K562 (cell line): ENCODE measurements at regions not wholly inside any gene's neighbourhood (a gene's known extent, or its start where the extent isn't known, plus 50 kb on each side); places are given as distances from the start of the nearest gene placed in this dataset.

ENCODE experiments used
- ATAC-seq: fragments of 200-7000 bp; cut with Tn5 transposase; 3 replicates; pipeline ENCODE4 v1.9.1; 2020; ENCODE audit warnings: moderate library complexity
- BruUV-seq: library from RNA; stranded (reverse); fragments of 400-500 nt; replicated peaks from 2 replicates; lab custom pipeline; 2021; lab: Mats Ljungman, UMichigan
- CTCF ChIA-PET: fragments of 300-600 bp; formaldehyde crosslinking; extraction: SDS; loops from one replicate; lab custom pipeline; 2021; ENCODE audit warnings: low intra/inter-chr PET ratio; lab: Yijun Ruan, JAX
- POLR2A ChIA-PET: fragments of 300-600, 350-650 bp; sonication (Branson Sonifier 250); formaldehyde crosslinking; extraction: SDS; loops from one replicate; lab custom pipeline; 2021; ENCODE audit warnings: antibody characterized with exemption, inconsistent platforms; lab: Yijun Ruan, JAX
- DNase-seq, 4 experiments: peaks; one replicate each; pipeline versions ENCODE4 v3.0.0 to v3.0.0-alpha.2; 2011 to 2018; ENCODE audit warnings: low spot score in 3 of 4, mixed read lengths in 3 of 4; ENCODE audit errors: extremely low read depth in 1 of 4
- FAIRE-seq: peaks from 2 replicates; lab custom pipeline; 2011; peaks lifted over from hg19 to GRCh38; lab: Jason Lieb, UNC
- H2AFZ ChIP-seq: 2 replicates; pipeline ENCODE4 v1.6.0; 2011; ENCODE audit warnings: low read depth, low read length, control low read depth, inconsistent platforms
- H3K27ac ChIP-seq: fragments of 200-600 bp; 3 replicates; pipeline ENCODE4 v1.8.0; 2011; ENCODE audit warnings: low read depth, mild to moderate bottlenecking, control low read depth, inconsistent platforms, low read length, moderate library complexity, mixed read lengths; ENCODE audit errors: extremely low read depth
- H3K27me3 ChIP-seq, 2 experiments: fragments of 300-600 bp in 1 of 2; 2 replicates in 1 of 2; 3 replicates in 1 of 2; pipeline versions ENCODE4 v1.6.0 to v1.8.0; 2011; ENCODE audit warnings: inconsistent platforms in 2 of 2, low read length in 2 of 2, mild to moderate bottlenecking in 1 of 2, mixed read lengths in 1 of 2, moderate library complexity in 1 of 2; ENCODE audit not compliant: control insufficient read depth in 2 of 2, insufficient read depth in 2 of 2
- H3K36me3 ChIP-seq: fragments of 300-600 bp; 3 replicates; pipeline ENCODE4 v1.8.0; 2011; ENCODE audit warnings: mild to moderate bottlenecking, low read length, inconsistent platforms; ENCODE audit not compliant: control insufficient read depth, insufficient read depth
- H3K4me1 ChIP-seq, 2 experiments: fragments of 200-600 bp in 1 of 2; replicated peaks in 1 of 2; 2 replicates in 1 of 2; 3 replicates in 1 of 2; pipeline versions ENCODE4 v1.5.1 to v1.8.0; 2011; ENCODE audit warnings: inconsistent platforms in 2 of 2, low read length in 2 of 2, mild to moderate bottlenecking in 1 of 2, mixed read lengths in 1 of 2, moderate library complexity in 1 of 2; ENCODE audit not compliant: control insufficient read depth in 2 of 2, insufficient read depth in 2 of 2
- H3K4me2 ChIP-seq: 2 replicates; pipeline ENCODE4 v1.6.1; 2011; ENCODE audit warnings: low read length, control low read depth, inconsistent platforms, mixed read lengths; ENCODE audit not compliant: insufficient read depth
- H3K4me3 ChIP-seq: fragments of 200-600 bp; sonication (generic), shearing (Covaris generic); 2 replicates; pipeline ENCODE4 v1.5.1; 2016; ENCODE audit warnings: control low read depth, inconsistent platforms
- H3K79me2 ChIP-seq: fragments of 200-600 bp; 3 replicates; pipeline ENCODE4 v1.8.0; 2011; ENCODE audit warnings: low read length, inconsistent platforms; ENCODE audit not compliant: control insufficient read depth, insufficient read depth
- H3K9ac ChIP-seq, 2 experiments: 2 replicates each; pipeline versions ENCODE4 v1.6.0 to v1.6.1; 2011; ENCODE audit warnings: low read depth in 2 of 2, low read length in 2 of 2, control low read depth in 1 of 2, inconsistent platforms in 1 of 2, mild to moderate bottlenecking in 1 of 2, mixed read lengths in 1 of 2; ENCODE audit not compliant: insufficient read depth in 1 of 2
- H3K9me1 ChIP-seq: one replicate; pipeline ENCODE4 v1.6.0; 2011; ENCODE audit warnings: inconsistent platforms, mild to moderate bottlenecking, low read length, moderate library complexity; ENCODE audit not compliant: control insufficient read depth, insufficient read depth
- H3K9me3 ChIP-seq: replicated peaks from 2 replicates; pipeline ENCODE4 v1.5.1; 2011; ENCODE audit warnings: low read depth, low read length, inconsistent platforms; ENCODE audit not compliant: control insufficient read depth, insufficient read depth
- H4K20me1 ChIP-seq: replicated peaks from 2 replicates; pipeline ENCODE4 v1.6.1; 2011; ENCODE audit warnings: low read length, inconsistent platforms, mixed read lengths; ENCODE audit not compliant: control insufficient read depth, insufficient read depth
- CBX8 ChIP-seq: fragments of 200-600 bp; sonication (generic); IDR thresholded peaks from 2 replicates; pipeline ENCODE4 v1.6.1; 2012; ENCODE audit warnings: borderline replicate concordance, mixed run types, low read depth, mild to moderate bottlenecking, moderate library complexity, mixed read lengths, low read length, control low read depth, inconsistent platforms; ENCODE audit not compliant: poor library complexity, severe bottlenecking; ENCODE audit errors: extremely low read depth
- MAFK ChIP-seq: IDR thresholded peaks from 2 replicates; pipeline ENCODE4 v1.6.1; 2011; ENCODE audit warnings: low read length, improper control_type of control experiment
- NR2C2 ChIP-seq, 2 experiments: fragments of 200-800 bp in 1 of 2; sonication (Bioruptor generic) in 1 of 2; sonication (generic) in 1 of 2; formaldehyde crosslinking in 1 of 2; IDR thresholded peaks; 2 replicates each; pipeline versions ENCODE4 v1.6.1 to v1.8.0; 2016 to 2022; ENCODE audit warnings: mild to moderate bottlenecking in 1 of 2, missing compliant biosample characterization in 1 of 2, missing genetic modification characterization in 1 of 2, missing genetic modification reagents in 1 of 2
- WGBS: fragments of 100-300 bp; shearing (Covaris generic); methylation state at CpG from one replicate; pipeline ENCODE4 v1.1.6; 2016; ENCODE audit warnings: low coverage, mixed read lengths; ENCODE audit not compliant: insufficient coverage; ENCODE audit errors: missing lambda C conversion rate; 5-methylcytosine and 5-hydroxymethylcytosine counted together
- in situ Hi-C: fragments of 300-500 bp; cut with MboI; formaldehyde crosslinking; loops from 4 replicates; pipeline ENCODE4 v1.15.0; 2018; ENCODE audit warnings: inconsistent platforms, mixed read lengths
- intact Hi-C: fragments of 100-400 bp; cut with micrococcal nuclease; formaldehyde crosslinking; loops from 2 replicates; pipeline ENCODE4 v1.14.2; 2022
- TF ChIP-seq, protein P1 (sequence below): fragments of 450-650 bp; IDR thresholded peaks from 2 replicates; pipeline ENCODE4 v1.6.1; 2016; ENCODE audit warnings: mild to moderate bottlenecking, moderate library complexity
- TF ChIP-seq, protein P2 (sequence below): fragments of 450-650 bp; formaldehyde crosslinking; conservative IDR thresholded peaks from 2 replicates; pipeline ENCODE4 v1.4.0; 2022; ENCODE audit warnings: mild to moderate bottlenecking, missing genetic modification characterization

DNA sequence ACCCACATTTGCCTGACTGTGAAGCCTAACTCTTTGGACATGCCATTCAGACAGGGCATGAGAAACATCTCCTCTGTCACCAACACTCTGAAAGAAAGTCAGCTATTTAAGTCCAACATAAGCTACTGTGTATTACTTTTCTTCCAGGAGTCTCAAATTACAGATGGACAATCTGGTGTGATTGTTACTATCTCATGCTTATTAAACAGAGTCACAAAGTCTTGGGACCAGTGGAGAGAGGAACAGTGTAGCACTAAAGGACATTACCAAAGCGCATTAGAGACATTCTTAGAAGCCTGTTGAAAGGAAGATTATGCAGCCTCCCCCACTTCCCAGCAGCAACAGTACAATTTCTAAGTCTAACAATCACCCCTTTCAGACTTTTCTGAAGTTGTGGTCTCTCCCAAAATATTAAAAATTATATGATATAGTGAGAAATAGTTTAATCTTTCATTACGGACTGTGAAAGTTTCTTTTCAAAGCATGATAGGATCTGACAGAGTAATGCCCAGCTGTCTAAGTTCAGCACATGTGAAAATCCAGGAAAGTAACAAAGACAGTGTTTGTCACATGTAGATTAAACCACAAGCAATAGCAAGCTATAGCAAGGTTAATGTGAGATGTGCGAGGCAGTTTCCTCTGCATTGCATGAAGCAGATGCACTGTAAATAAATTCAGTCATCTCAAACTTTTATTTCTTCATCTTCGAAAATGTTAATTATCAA, 280.9 kb upstream of the FZD8 start:
- FAIRE-seq (no peak), ATAC-seq (no peak), DNase-seq (no peak)
- no peaks in the 10 kb centered on the region for H3K4me1 ChIP-seq
- BruUV-seq: no TSS peak
- in situ Hi-C loops: no loop called here
- H3K4me2 ChIP-seq: no peak overlapping the region
- no peaks in the 10 kb centered on the region for H3K27me3 ChIP-seq
- H3K36me3 ChIP-seq: no peaks in the 10 kb centered on the region
- CTCF ChIA-PET: no interaction called here
- no peaks in the 10 kb centered on the region for H3K9me1 ChIP-seq
- H2AFZ ChIP-seq: no peak overlapping the region
- H3K27ac ChIP-seq: no peak overlapping the region
- 0% methylated on average over 4 of the region's 4 CpGs for WGBS
- H3K9ac ChIP-seq: no peak overlapping the region
- intact Hi-C loops: no loop called here
- no peaks in the 10 kb centered on the region for H3K9me3 ChIP-seq
- H3K4me3 ChIP-seq: no peak overlapping the region
- POLR2A ChIA-PET: interaction anchor here (0.6 kb wide), 1 partner anchor 32 kb away, joined by 3 read pairs; no protein-coding TSS in a partner anchor
- no peaks in the 10 kb centered on the region for H4K20me1 ChIP-seq
- no peaks in the 10 kb centered on the region for H3K79me2 ChIP-seq
- no peak for TF ChIP-seq NR2C2 (CRISPR knock-in tag; IDR thresholded peaks at IDR 0.05)
- no peak for TF ChIP-seq NR2C2 (tag; IDR thresholded peaks at IDR 0.05)
- TF ChIP-seq, protein P1, sequence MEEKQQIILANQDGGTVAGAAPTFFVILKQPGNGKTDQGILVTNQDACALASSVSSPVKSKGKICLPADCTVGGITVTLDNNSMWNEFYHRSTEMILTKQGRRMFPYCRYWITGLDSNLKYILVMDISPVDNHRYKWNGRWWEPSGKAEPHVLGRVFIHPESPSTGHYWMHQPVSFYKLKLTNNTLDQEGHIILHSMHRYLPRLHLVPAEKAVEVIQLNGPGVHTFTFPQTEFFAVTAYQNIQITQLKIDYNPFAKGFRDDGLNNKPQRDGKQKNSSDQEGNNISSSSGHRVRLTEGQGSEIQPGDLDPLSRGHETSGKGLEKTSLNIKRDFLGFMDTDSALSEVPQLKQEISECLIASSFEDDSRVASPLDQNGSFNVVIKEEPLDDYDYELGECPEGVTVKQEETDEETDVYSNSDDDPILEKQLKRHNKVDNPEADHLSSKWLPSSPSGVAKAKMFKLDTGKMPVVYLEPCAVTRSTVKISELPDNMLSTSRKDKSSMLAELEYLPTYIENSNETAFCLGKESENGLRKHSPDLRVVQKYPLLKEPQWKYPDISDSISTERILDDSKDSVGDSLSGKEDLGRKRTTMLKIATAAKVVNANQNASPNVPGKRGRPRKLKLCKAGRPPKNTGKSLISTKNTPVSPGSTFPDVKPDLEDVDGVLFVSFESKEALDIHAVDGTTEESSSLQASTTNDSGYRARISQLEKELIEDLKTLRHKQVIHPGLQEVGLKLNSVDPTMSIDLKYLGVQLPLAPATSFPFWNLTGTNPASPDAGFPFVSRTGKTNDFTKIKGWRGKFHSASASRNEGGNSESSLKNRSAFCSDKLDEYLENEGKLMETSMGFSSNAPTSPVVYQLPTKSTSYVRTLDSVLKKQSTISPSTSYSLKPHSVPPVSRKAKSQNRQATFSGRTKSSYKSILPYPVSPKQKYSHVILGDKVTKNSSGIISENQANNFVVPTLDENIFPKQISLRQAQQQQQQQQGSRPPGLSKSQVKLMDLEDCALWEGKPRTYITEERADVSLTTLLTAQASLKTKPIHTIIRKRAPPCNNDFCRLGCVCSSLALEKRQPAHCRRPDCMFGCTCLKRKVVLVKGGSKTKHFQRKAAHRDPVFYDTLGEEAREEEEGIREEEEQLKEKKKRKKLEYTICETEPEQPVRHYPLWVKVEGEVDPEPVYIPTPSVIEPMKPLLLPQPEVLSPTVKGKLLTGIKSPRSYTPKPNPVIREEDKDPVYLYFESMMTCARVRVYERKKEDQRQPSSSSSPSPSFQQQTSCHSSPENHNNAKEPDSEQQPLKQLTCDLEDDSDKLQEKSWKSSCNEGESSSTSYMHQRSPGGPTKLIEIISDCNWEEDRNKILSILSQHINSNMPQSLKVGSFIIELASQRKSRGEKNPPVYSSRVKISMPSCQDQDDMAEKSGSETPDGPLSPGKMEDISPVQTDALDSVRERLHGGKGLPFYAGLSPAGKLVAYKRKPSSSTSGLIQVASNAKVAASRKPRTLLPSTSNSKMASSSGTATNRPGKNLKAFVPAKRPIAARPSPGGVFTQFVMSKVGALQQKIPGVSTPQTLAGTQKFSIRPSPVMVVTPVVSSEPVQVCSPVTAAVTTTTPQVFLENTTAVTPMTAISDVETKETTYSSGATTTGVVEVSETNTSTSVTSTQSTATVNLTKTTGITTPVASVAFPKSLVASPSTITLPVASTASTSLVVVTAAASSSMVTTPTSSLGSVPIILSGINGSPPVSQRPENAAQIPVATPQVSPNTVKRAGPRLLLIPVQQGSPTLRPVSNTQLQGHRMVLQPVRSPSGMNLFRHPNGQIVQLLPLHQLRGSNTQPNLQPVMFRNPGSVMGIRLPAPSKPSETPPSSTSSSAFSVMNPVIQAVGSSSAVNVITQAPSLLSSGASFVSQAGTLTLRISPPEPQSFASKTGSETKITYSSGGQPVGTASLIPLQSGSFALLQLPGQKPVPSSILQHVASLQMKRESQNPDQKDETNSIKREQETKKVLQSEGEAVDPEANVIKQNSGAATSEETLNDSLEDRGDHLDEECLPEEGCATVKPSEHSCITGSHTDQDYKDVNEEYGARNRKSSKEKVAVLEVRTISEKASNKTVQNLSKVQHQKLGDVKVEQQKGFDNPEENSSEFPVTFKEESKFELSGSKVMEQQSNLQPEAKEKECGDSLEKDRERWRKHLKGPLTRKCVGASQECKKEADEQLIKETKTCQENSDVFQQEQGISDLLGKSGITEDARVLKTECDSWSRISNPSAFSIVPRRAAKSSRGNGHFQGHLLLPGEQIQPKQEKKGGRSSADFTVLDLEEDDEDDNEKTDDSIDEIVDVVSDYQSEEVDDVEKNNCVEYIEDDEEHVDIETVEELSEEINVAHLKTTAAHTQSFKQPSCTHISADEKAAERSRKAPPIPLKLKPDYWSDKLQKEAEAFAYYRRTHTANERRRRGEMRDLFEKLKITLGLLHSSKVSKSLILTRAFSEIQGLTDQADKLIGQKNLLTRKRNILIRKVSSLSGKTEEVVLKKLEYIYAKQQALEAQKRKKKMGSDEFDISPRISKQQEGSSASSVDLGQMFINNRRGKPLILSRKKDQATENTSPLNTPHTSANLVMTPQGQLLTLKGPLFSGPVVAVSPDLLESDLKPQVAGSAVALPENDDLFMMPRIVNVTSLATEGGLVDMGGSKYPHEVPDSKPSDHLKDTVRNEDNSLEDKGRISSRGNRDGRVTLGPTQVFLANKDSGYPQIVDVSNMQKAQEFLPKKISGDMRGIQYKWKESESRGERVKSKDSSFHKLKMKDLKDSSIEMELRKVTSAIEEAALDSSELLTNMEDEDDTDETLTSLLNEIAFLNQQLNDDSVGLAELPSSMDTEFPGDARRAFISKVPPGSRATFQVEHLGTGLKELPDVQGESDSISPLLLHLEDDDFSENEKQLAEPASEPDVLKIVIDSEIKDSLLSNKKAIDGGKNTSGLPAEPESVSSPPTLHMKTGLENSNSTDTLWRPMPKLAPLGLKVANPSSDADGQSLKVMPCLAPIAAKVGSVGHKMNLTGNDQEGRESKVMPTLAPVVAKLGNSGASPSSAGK: no peak
- TF ChIP-seq MAFK: no peak
- TF ChIP-seq, protein P2, sequence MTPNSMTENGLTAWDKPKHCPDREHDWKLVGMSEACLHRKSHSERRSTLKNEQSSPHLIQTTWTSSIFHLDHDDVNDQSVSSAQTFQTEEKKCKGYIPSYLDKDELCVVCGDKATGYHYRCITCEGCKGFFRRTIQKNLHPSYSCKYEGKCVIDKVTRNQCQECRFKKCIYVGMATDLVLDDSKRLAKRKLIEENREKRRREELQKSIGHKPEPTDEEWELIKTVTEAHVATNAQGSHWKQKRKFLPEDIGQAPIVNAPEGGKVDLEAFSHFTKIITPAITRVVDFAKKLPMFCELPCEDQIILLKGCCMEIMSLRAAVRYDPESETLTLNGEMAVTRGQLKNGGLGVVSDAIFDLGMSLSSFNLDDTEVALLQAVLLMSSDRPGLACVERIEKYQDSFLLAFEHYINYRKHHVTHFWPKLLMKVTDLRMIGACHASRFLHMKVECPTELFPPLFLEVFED (CRISPR knock-in tag): no peak
- TF ChIP-seq CBX8: no peak
